ENCODE measurements at regions not wholly inside any gene's neighbourhood (a gene's known extent, or its start where the extent isn't known, plus 50 kb on each side); places are given as distances from the start of the nearest gene placed in this dataset.

DNA sequence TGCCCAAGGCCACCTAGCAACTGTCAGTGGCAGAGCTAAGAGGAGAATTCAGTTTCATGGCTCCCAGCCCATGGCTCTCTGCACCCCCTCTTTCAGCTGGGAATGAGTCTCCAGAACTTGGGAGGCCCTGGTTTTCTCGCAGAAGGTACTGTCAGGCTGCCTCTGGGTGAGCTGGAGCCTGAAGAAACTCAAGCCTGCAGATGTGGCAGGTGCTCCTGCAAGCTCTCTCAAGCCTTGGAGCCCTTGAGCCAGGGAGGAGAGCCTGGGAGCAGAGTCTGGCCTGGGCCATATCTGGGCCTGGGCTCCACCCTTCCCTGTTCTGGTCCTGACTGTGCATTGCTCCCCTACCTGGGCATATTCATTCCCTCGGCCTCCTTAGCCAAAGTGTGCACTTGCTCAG lies 74.4 kb upstream of the TLE3 start:
- no peak for ATAC-seq

DNA sequence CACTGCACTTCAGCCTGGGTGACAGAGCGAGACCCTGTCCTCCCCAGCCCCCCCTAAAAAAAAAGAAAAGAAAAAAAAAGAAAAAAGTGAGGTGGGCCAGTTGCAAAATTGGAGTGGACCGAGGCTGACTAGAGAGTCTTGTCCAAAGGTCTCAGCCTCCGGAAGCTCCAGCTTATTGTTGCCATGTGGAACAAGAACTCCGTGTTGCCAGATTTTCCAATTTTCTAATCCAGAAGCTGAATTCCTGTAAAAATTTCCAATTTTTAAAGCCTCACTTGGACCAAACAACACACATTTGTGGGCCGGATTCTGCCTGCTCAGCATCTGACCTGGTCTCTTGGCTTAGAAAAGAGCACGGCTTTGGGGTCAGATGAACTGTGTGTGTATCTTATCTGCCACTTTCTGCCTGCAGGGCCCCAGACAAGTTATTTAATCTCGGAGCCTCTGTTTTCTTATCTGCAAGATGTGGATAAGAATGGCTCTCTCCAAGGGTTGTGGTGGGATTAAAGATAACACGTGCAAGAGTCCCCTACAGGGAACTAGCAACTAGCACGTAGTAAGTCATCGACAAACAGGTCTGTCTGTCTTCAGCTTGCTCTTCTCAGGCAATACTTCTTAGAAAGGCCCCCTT lies 73.7 kb upstream of the TLE3 start:
- ATAC-seq: no peak

GRCh38 chr15:70170096-70170699 lies 72.5 kb upstream of the TLE3 start:
- ATAC-seq: no peak

- ATAC-seq: no peak
Observed at GRCh38 chr15:70169147-70169546, 71.4 kb upstream of the TLE3 start.

- no peak for ATAC-seq
Observed at GRCh38 chr15:70167155-70167554, 69.4 kb upstream of the TLE3 start.

DNA sequence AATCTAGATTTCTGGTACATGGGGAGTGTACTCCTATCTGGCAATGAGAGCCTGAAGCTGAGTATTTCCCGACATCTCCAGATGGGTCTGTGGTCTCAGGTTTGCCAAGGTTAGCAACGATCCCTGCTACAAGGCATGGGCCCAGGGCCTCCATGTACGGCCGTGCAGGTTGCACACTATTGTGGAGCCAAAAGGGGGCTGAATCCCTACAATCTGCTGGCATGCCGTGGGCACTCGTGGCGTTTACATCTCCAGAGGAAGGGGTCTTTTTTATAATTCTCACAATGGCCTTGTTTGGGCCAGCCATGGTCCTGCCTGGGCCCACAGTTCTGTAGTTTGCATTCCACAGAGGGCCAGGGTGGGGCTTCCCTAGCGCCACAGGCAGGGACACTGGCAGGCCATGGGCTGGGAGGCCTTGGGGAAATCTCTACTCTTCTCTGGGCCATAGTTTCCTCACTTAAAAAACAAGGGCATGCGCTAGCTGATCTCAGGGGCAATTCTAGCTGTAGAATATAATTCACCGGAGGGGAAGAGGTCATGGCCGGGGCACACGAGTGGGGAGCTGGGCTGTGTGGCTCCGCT lies 68.9 kb upstream of the TLE3 start:
- no peak for ATAC-seq

DNA sequence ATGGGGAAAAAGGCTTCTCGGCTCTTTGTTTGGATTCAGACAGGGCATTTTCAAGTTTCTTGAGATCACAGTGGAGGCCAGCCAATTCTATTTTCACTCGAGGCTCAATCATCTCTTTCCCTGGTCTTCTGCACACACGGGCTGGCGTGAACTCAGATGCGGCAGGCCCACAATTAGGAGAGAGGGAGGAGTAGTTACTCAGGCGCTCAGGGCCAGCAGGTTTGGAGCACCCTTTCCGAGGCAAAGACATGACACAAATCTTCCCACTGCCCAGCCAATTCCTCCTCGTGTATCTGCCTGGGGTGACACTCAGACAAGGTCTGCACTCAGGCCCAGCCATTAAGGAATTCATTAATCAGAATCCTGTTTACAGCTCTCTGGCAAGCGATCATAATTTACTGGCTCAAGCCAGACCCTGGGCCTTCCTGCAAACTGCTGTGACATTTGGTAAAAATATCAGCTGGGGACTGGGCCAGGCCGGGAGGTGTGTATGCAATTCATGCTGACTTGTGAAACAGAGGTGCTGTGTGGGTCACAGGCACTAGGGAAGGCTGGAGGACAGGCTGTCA lies 68.1 kb upstream of the TLE3 start:
- no peak for ATAC-seq

DNA sequence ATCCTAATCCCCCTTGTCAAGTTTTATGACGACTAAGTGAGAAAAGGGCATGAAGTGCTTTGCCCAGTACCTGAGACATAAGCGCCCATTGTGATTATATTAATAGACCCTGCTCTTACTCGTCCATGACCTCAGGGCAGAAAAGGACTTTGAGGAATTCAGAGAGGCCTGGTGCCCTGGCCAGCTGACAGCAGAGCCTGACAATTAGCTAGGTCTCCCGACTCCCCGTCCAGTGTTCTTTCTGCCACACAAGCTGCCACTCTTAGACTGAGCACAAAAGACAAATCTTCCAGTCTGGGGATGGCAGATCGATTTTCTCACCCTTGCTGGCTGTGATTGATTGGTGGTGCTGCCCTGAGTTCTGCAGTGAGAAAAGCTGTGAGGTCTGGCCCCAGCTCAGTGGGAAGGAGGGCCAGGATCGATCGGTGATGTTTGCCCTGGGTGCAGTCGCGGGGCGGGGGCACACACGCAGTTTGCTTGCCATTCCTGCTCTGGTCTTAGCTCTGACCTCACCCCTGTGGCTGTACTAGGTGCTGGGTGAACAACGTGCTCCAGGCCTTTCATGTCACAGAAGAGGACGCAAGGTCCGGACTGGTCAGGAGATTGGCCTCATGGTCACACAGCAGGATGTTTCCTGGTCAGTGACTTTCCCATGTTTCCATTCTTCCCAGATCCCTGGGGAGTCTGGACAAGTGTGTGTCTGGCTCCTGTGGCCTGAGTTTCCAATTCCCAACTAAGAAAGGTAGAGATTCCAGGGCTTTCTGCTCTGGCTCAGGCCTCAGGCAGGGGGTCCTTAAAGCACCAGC lies 67.4 kb upstream of the TLE3 start:
- ATAC-seq: no peak

DNA sequence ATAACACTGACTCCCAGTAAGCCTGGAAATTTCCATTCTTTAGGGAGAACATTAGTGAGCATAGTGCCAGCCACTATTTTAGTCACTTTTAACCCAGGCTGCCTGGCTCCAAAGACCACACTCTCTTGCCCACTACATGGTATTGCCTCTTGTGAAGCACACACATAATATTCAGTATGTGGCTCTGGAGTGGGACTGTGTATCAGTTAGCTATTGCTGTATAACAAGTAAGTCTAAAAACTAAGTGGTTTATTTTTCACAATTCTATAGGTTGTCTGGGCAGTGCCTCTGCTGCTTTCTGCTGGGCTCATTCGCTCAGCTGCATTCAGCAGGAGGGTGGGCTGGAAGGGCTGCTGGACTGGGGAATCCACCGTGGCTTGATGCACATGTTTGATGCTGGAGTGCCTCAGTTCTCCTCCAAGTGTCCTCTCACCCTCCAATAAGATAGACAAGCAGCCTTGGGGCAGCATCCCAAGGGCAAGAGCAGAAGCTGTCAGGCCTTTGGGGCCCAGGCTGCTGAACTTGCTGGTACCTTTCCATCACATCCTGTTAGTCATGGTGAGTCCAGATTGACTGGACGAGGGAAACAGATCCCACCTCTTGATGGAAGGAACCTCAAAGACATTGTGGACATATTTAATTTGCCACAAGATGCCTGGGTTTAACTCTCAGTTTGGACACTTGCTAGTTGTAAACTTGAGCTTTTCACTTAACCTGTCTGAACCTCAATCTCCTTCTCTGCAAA lies 66.6 kb upstream of the TLE3 start:
- ATAC-seq: no peak

GRCh38 chr15:70160803-70161565 lies 63.3 kb upstream of the TLE3 start:
- ATAC-seq: no peak

DNA sequence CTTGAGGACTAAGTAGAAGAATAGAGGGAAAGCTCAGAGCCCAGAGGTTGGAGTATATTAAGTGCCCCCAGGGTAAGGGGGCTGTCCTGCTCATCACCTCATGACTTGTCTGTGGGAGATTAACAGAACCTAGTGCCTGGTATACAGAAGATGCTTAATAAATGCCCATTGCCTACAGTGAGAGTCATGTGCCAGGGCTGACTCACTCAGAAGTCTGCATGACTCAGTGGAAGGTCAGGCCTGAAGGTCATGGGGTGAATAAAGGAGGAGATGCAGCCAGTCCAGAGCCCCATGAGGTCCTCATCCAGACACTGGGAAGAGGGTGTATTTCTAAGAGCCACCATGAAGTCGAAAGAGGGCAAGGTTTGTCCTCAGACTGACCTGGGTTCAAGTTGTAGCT lies 62.5 kb upstream of the TLE3 start:
- ATAC-seq: peak in 1 of 2 donors; percentile 79

GRCh38 chr15:70159713-70160009 lies 61.9 kb upstream of the TLE3 start:
- no peak for ATAC-seq

DNA sequence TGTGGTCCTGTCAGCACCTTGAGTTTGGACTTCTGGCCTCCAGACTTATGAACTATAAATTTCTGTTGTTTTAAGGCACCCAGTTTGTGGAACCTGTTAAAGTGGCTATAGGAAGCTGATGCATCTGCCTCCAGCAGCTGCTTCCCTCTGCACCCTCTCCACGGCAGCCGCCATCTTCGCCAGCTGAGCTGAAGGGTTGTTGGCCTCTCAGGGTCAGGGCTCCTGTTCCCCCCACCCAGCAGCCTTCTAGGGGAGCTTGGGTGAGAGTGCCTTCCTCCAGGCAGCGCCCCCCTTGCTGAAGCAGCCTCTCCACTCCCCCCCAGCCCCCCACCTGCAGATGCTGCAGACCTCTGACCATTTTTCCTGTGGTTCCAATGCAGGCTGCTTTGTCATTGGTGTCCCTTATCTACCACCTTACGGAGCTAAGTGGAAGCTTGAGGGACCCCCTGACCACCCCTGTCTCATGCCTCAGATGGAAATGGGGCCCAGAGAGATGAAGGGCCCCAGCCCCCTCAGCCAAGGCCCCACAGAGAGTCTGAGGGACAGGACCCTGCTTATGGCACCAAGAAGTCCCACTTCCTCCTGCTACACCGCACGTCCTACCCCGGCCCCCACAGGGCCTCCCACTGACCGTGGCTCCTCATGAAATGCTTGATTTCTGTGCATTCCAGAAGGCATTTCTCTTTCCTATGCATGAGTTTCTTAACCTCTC lies 61.4 kb upstream of the TLE3 start:
- ATAC-seq: no peak

DNA sequence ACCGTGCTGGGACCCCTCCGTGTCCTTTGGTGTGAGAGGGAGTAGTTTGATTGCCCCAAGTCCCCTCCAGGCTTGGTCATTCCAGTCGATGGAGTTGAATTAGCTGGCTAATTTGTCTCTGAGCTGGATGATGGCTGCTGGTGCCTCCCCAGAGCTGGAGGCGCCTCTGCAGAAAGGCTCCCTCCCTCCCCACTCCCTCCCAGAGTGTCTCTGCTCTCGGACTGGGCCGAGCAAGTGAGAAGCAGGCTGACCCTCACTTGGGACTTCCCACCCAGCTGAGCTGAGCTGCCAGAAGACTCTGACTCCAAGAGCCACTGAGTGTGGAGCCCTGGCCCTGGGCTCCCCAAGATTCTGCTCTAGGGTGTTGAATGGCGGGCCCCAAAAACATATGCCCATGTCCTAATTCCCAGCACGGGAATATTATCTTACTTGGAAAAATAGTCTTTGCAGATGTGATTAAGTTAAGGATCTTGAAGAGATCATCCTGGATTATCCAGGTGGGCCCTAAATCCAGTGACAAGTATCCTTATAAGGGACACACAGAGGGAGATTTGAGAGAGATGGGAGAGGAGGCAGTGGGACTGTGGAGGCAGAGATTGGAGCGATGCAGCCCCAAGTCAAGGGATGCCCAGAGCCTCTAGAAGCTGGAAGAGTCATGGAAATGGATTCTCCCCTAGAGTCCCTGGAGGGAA lies 60.7 kb upstream of the TLE3 start:
- ATAC-seq: no peak

- ATAC-seq: peak in 1 of 2 donors; percentile 26
Observed at GRCh38 chr15:70156671-70157271, 59.1 kb upstream of the TLE3 start.

GRCh38 chr15:70154718-70155347 lies 57.1 kb upstream of the TLE3 start:
- ATAC-seq: no peak

- no peak for ATAC-seq
Observed at GRCh38 chr15:70153921-70154717, 56.4 kb upstream of the TLE3 start.

DNA sequence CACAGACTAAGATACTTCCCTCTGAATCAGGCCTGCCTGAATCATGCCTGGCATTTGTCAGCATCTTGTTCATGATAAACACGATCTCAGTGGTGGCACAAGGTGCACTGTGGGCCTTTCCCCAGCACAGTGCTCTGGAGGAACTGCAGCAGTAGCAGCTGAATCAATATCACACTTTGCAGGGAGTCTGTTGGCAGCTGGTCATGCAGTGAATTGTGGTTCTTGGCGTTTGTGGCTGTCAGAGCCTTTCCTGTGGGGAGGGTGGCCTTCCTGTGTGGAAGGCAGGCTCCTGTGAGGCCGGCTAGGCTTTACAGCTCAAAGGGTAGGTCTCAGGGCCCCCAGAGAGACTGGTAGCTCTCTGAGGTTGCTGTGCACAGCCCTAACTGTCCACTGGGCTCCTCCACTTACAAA lies 54.4 kb upstream of the TLE3 start:
- peak in 1 of 2 donors; percentile 36 for ATAC-seq

GRCh38 chr15:70151462-70151861 lies 53.7 kb upstream of the TLE3 start:
- ATAC-seq: no peak
